C4-2B (cell line): ENCODE measurements at regions not wholly inside any gene's neighbourhood (a gene's known extent, or its start where the extent isn't known, plus 50 kb on each side); places are given as distances from the start of the nearest gene placed in this dataset.

ENCODE experiments used
- H3K27ac ChIP-seq: fragments of 450-650 bp; 2 replicates; pipeline ENCODE4 v1.5.1; 2017
- ZFX ChIP-seq: fragments of 450-650 bp; IDR thresholded peaks from 2 replicates; pipeline ENCODE4 v1.6.1; 2017
- TF ChIP-seq, protein P1 (sequence below): fragments of 450-650 bp; conservative IDR thresholded peaks from 2 replicates; pipeline ENCODE4 v1.5.1; 2017; ENCODE audit warnings: mild to moderate bottlenecking

DNA sequence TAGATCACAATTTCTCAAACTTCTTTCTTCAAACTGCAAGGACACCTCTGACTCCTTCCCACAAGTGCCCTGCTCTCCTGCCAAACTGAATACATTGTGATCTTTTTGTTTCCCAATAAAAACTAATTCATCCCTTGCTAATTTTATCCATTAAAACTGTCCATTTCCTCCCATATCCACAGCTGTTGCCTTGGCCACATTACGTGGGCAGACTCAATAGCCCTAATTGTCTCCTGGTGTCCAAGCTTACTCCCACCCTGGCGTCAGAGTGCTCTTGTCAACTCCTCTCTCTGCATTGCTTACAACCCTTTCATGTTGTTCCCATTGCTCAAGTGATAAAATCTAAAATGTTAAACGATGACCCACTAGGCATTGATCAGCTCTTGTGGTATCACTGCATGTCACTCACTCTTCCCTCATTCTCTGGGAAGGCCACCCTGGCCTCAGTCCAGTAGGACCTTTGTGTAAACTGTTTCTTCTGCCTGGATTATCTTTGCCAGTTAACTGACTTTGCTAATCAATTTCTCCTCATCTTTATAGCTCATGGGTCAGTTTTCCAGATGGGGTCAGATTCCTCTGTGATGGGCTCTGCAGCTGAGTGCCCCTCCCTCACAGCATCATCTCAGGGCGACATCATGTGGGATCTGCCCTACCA lies 525.0 kb downstream of the SLC4A3 start:
- no peak overlapping the region for H3K27ac ChIP-seq
- TF ChIP-seq, protein P1, sequence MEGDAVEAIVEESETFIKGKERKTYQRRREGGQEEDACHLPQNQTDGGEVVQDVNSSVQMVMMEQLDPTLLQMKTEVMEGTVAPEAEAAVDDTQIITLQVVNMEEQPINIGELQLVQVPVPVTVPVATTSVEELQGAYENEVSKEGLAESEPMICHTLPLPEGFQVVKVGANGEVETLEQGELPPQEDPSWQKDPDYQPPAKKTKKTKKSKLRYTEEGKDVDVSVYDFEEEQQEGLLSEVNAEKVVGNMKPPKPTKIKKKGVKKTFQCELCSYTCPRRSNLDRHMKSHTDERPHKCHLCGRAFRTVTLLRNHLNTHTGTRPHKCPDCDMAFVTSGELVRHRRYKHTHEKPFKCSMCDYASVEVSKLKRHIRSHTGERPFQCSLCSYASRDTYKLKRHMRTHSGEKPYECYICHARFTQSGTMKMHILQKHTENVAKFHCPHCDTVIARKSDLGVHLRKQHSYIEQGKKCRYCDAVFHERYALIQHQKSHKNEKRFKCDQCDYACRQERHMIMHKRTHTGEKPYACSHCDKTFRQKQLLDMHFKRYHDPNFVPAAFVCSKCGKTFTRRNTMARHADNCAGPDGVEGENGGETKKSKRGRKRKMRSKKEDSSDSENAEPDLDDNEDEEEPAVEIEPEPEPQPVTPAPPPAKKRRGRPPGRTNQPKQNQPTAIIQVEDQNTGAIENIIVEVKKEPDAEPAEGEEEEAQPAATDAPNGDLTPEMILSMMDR: no peak
- TF ChIP-seq ZFX: no peak

DNA sequence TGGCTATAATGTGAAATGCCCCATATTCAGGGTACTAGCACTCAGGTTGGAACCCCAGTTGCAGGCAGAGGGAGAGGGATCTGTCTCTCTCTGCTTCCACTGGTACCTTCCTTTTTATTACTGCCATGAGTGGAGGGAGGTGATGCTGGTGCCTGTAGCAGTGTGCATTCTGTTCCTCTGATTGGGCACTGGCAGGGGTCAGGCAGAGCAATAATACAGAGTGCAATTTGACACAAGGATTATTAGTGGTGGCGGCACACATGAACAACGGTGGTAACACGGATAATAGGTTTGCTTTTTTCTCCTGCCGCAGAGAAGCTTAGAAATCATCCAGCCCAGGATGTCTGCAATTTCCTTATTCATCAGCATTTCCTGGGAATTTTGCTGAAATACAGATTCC lies 525.7 kb downstream of the SLC4A3 start:
- TF ChIP-seq ZFX: no peak
- TF ChIP-seq, protein P1: no peak
- no peak overlapping the region for H3K27ac ChIP-seq

DNA sequence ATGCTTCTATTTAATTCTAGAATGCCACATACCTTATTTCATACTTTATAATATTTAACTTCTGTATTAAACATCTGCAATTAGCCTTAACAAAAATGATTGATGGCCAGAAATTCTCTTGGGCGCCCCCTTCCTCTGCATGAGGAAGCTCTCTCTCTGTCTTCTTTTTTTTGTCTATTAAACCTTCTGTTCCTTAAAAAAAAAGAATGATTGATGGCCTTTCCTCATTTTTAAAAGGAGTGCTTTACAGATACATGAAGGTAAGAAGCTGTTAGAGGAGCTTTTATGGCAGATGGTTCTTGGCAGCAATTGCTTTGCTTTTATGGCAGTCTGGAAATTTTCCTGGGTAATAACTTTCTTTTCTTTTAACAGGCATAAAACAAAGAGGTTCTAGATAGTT lies 526.9 kb downstream of the SLC4A3 start:
- no peak overlapping the region for H3K27ac ChIP-seq
- TF ChIP-seq ZFX: no peak
- TF ChIP-seq, protein P1: peak; percentile 36

DNA sequence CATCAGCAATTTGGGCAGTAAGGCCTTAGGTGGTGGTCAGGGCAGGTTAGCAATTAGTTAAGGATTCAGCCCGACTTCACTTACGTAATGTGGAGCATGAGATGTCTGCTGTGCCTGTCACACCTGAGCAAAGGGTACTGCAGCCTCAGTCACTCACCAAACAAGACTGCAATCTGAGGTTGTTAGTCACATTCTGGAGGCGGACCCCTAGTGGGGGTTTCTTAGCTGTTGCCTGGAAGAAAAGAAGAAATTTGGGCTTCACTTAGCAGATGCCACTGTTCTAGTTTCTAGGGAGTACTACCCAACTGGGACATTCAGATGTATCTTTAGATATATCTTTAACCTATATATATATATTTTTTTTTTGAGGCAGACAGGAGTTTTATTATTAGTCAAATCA lies 529.9 kb downstream of the SLC4A3 start:
- TF ChIP-seq, protein P1: no peak
- no peak for TF ChIP-seq ZFX

DNA sequence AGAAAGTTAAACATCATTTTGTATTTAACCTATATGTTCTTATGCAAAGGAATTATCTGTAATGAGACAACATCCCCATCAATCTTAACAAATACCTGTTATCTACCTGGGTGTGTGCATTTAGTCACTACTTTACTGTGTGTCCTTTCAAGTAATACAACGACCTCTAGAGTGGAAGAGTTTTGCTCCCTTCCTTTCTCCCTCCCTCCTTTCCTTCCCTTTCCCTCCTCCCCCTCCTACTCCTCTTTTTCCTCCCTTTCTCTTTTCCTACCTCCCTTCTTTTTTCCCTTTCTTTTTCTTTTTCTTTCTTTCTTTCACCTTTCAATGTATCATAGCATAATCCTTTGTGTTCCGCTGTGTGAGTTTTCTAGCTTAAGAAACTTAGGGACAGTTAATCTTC lies 532.3 kb downstream of the SLC4A3 start:
- H3K27ac ChIP-seq: no peak overlapping the region
- TF ChIP-seq, protein P1: no peak
- TF ChIP-seq ZFX: no peak

More for the DNA sequence above, 529.9 kb downstream of the SLC4A3 start:
- no peak overlapping the region for H3K27ac ChIP-seq

DNA sequence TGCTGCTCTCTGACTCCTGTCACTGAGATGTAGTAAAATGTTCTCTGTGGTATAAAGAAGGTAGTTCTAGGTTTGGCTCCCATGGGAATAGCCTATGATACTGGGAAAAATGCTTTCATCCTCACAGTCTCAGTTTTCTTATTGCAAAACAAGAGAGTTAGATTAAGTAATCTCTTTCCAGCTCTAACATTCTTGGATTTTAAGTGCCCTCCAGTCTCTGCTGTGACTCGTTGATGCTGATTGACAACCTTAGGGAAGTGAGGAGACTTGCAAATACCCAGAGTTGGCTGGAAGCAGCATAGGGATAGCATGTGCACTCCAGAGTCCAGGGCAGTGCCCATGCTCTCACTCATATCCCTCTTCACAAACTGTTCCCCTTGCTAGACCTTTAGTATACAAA lies 534.9 kb downstream of the SLC4A3 start:
- TF ChIP-seq, protein P1: no peak
- no peak for TF ChIP-seq ZFX
- H3K27ac ChIP-seq: no peak overlapping the region

DNA sequence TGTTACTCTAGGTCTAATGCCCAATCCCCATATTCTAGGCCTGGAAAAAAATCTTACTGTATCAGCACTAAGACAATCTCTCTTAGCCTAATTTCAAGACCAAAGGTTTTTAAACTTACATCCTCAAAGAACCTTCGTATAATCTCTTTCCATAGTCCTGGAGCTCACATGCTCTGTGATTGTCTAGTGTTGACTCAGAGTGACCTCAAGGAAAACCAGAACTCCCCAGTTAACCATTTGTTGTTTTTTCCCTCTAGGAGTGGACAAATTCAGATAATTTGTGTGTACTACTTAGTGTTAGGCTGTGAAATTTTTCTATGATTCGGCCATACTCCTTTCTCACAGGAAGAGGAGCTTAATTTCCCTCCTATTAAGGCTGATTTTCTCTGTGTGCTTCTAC lies 536.1 kb downstream of the SLC4A3 start:
- TF ChIP-seq, protein P1: no peak
- no peak for TF ChIP-seq ZFX

More for the DNA sequence above, 536.1 kb downstream of the SLC4A3 start:
- no peak overlapping the region for H3K27ac ChIP-seq
